ENCODE measurements at regions not wholly inside any gene's neighbourhood (a gene's known extent, or its start where the extent isn't known, plus 50 kb on each side); places are given as distances from the start of the nearest gene placed in this dataset.

GRCh38 chr1:68586766-68587165, 89.9 kb upstream of the DEPDC1 start:
- no peak for TF ChIP-seq CTCF (conservative IDR thresholded peaks at IDR 0.05; ENCODE audit: low read depth, low read length)
- H3K4me3 ChIP-seq (ENCODE audit: low read depth, low read length): no peak overlapping the region
- DNase-seq (ENCODE audit: low read depth): no peak

GRCh38 chr1:68588304-68588703, 91.4 kb upstream of the DEPDC1 start:
- H3K4me3 ChIP-seq (ENCODE audit: low read depth, low read length): no peak overlapping the region
- no peak for TF ChIP-seq CTCF (conservative IDR thresholded peaks at IDR 0.05; ENCODE audit: low read depth, low read length)
- DNase-seq (ENCODE audit: low read depth): no peak

GRCh38 chr1:68590473-68590872, 93.6 kb upstream of the DEPDC1 start:
- peak; percentile 39 for TF ChIP-seq CTCF (conservative IDR thresholded peaks at IDR 0.05; ENCODE audit: low read depth, low read length)
- no peak for DNase-seq (ENCODE audit: low read depth)
- no peak overlapping the region for H3K4me3 ChIP-seq (ENCODE audit: low read depth, low read length)

- H3K4me3 ChIP-seq (ENCODE audit: low read depth, low read length): no peak overlapping the region
- no peak for TF ChIP-seq CTCF (conservative IDR thresholded peaks at IDR 0.05; ENCODE audit: low read depth, low read length)
- DNase-seq (ENCODE audit: low read depth): no peak
These were observed 98.0 kb upstream of the DEPDC1 start for GRCh38 chr1:68594851-68595250.

- TF ChIP-seq CTCF (conservative IDR thresholded peaks at IDR 0.05; ENCODE audit: low read depth, low read length): peak; percentile 86
- peak; percentile 2 for DNase-seq (ENCODE audit: low read depth)
- peak overlapping the region; percentile 14 for H3K4me3 ChIP-seq (ENCODE audit: low read depth, low read length)
These were observed 103.3 kb upstream of the DEPDC1 start for GRCh38 chr1:68600049-68600661.

GRCh38 chr1:68608289-68608688, 111.4 kb upstream of the DEPDC1 start:
- H3K4me3 ChIP-seq (ENCODE audit: low read depth, low read length): no peak overlapping the region
- no peak for TF ChIP-seq CTCF (conservative IDR thresholded peaks at IDR 0.05; ENCODE audit: low read depth, low read length)
- DNase-seq (ENCODE audit: low read depth): no peak

GRCh38 chr1:68615312-68615711, 118.4 kb upstream of the DEPDC1 start:
- no peak overlapping the region for H3K4me3 ChIP-seq (ENCODE audit: low read depth, low read length)
- TF ChIP-seq CTCF (conservative IDR thresholded peaks at IDR 0.05; ENCODE audit: low read depth, low read length): no peak
- DNase-seq (ENCODE audit: low read depth): no peak
